ENCODE measurements at regions not wholly inside any gene's neighbourhood (a gene's known extent, or its start where the extent isn't known, plus 50 kb on each side); places are given as distances from the start of the nearest gene placed in this dataset.

DNA sequence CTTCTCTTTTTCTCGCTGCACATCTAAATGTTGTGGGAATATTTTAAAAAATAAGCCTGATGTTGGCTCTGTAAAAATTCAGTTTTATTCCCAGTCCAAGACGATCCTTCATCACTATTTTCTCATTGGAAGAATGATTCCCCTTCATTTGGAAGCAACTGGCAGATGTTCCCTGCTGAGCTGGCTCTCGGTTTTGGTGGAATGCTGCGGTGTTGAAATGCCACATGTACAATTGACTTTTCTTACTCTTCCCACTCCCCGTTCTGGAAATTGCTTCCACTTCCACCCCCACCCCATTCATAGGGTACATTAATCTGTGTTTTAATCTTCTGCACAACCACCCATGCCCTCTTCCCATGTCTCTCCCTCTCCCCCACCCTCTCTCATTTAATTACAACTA lies 496.3 kb upstream of the MAP3K7 start:
- H3K27ac ChIP-seq (ENCODE audit: insufficient read length, low read depth, low read length), result no peak overlapping the region
- H3K4me1 Mint-ChIP-seq, result peaks cover 31 to 39% of the 10 kb centered on the region in 2 experiments

More for the DNA sequence above, 496.3 kb upstream of the MAP3K7 start:
- no peak overlapping the region for H3K14ac ChIP-seq (ENCODE audit: insufficient read depth, low read length)
- H3K4me1 ChIP-seq (ENCODE audit: insufficient read depth, low read length), result peaks cover 2% of the 10 kb centered on the region; the same call in 1 of the 2 replicates
- no peaks in the 10 kb centered on the region for H3K27me3 ChIP-seq (ENCODE audit: insufficient read depth, low read length)
- H3K9ac ChIP-seq (ENCODE audit: extremely low read depth, insufficient read length, low read length), result no peak overlapping the region
- H2AFZ ChIP-seq (ENCODE audit: low read length), result no peak overlapping the region
- H2BK120ac ChIP-seq (ENCODE audit: low read depth, low read length, poor library complexity, severe bottlenecking), result no peak overlapping the region
- H4K5ac ChIP-seq (ENCODE audit: insufficient read length, low read depth, low read length), result no peak overlapping the region
- Mint-ChIP-seq H3K4me3 (no peak overlapping the region), H3K36me3 (ENCODE audit: insufficient read depth in 1 of 3, low read depth in 3 of 3) (no peaks in the 10 kb centered on the region), H3K27me3 (ENCODE audit: low read depth) (no peaks in the 10 kb centered on the region), H3K9me3 (no peaks in the 10 kb centered on the region), H3K27ac (peak overlapping the region in 1 of 3 experiments; percentile 42; a peak in 2 of 7 replicates)
- H3K4ac ChIP-seq (ENCODE audit: low read depth, low read length), result no peak overlapping the region
- no peak overlapping the region for H2AK5ac ChIP-seq (ENCODE audit: insufficient read length, low read length)
- H3K23me2 ChIP-seq (ENCODE audit: insufficient read length, low read depth, low read length, poor library complexity, severe bottlenecking), result no peaks in the 10 kb centered on the region
- H3K56ac ChIP-seq (ENCODE audit: insufficient read length, low read depth, low read length), result no peak overlapping the region
- no CpG with 5 or more reads among the region's 5 CpGs for WGBS (ENCODE audit: extremely low coverage, insufficient read length, low lambda C conversion rate)
- H3T11ph ChIP-seq (ENCODE audit: low read length), result no peak overlapping the region
- no peak overlapping the region for H2BK20ac ChIP-seq (ENCODE audit: low read depth, low read length, poor library complexity, severe bottlenecking)
- H2BK12ac ChIP-seq (ENCODE audit: insufficient read length, low read depth, low read length), result no peak overlapping the region
- H4K8ac ChIP-seq (replicated peaks; ENCODE audit: insufficient read length, low read depth, low read length), result no peak overlapping the region
- no peak overlapping the region for H4K91ac ChIP-seq (ENCODE audit: insufficient read length, low read depth, low read length)
- H3K79me2 ChIP-seq (ENCODE audit: insufficient read depth, low read length), result no peaks in the 10 kb centered on the region
- no peak for TF ChIP-seq CTCF (conservative IDR thresholded peaks at IDR 0.05)
- H3K23ac ChIP-seq (ENCODE audit: insufficient read length, low read depth, low read length), result no peak overlapping the region
- H3K18ac ChIP-seq (ENCODE audit: insufficient read length, low read depth, low read length), result no peak overlapping the region
- no peak for DNase-seq
- no peaks in the 10 kb centered on the region for H3K79me1 ChIP-seq (ENCODE audit: insufficient read depth, low read depth, low read length, poor library complexity, severe bottlenecking)
- no peaks in the 10 kb centered on the region for H4K20me1 ChIP-seq (ENCODE audit: control insufficient read depth, insufficient read depth, insufficient read length)
- no peaks in the 10 kb centered on the region for H3K9me3 ChIP-seq (ENCODE audit: control insufficient read depth, low read depth, low read length)
- no peak overlapping the region for H3K4me2 ChIP-seq (ENCODE audit: insufficient read depth, insufficient read length, low read length)
- H2BK15ac ChIP-seq (ENCODE audit: low read depth, low read length), result no peak overlapping the region
- no peak overlapping the region for H2BK5ac ChIP-seq (ENCODE audit: insufficient read length, low read length)

Data from H9 (cell line).